ENCODE measurements at regions not wholly inside any gene's neighbourhood (a gene's known extent, or its start where the extent isn't known, plus 50 kb on each side); places are given as distances from the start of the nearest gene placed in this dataset.

DNA sequence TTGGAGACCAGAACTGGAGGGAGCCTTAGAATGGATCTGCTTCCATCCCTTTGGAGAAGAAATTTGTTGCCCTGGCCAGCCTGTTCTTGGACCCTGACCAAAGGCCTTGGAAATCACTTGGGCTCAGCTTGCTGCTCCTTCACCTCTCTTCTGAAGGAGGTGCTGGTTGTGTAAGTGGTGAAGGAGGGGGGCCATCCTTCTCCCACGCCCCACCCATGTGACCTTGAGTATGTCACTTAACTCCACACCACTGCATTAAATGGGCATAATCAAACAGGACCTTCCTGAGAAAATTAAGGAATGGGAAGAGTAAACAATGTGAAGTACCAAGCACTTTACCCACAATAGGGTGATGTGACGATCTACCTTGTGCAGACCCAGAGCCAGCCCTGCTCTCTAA, 68.3 kb upstream of the GJB5 start:
- TF ChIP-seq CTCF (IDR thresholded peaks at IDR 0.05): no peak
- no peak for TF ChIP-seq POLR2A (IDR thresholded peaks at IDR 0.05)

Data from adrenal gland (tissue), 5 donors.